ENCODE measurements at regions not wholly inside any gene's neighbourhood (a gene's known extent, or its start where the extent isn't known, plus 50 kb on each side); places are given as distances from the start of the nearest gene placed in this dataset.

DNA sequence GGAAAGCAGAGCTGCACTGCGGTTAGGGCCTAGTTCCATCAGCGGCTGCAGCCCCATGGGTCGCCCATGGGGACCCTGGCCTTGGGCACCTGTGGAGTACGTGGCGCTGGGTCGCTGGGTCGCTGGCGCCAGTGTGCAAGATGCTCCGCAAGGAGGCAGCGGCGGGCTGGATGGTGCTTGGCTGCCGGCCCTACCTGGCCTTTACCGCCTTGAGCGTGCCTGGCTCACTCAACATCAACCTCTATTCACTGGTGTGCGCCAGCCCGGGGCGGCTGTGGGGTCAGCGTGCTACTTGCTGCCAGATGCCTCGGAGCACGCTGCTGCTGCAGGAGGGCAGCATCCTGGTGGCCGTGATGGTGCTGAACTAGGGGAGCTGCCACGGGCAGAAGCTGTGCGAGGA, 85.1 kb upstream of the RHOU start:
- TF ChIP-seq, protein P1, sequence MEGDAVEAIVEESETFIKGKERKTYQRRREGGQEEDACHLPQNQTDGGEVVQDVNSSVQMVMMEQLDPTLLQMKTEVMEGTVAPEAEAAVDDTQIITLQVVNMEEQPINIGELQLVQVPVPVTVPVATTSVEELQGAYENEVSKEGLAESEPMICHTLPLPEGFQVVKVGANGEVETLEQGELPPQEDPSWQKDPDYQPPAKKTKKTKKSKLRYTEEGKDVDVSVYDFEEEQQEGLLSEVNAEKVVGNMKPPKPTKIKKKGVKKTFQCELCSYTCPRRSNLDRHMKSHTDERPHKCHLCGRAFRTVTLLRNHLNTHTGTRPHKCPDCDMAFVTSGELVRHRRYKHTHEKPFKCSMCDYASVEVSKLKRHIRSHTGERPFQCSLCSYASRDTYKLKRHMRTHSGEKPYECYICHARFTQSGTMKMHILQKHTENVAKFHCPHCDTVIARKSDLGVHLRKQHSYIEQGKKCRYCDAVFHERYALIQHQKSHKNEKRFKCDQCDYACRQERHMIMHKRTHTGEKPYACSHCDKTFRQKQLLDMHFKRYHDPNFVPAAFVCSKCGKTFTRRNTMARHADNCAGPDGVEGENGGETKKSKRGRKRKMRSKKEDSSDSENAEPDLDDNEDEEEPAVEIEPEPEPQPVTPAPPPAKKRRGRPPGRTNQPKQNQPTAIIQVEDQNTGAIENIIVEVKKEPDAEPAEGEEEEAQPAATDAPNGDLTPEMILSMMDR (IDR thresholded peaks at IDR 0.05) = no peak
- TF ChIP-seq POLR2A (IDR thresholded peaks at IDR 0.05) (no peak), POLR2AphosphoS5 (IDR thresholded peaks at IDR 0.05; ENCODE audit: insufficient read depth in 1 of 2, low read depth in 1 of 2) (no peak)
